GM23338 (cell line): ENCODE measurements at regions not wholly inside any gene's neighbourhood (a gene's known extent, or its start where the extent isn't known, plus 50 kb on each side); places are given as distances from the start of the nearest gene placed in this dataset.

Source experiments
- CREB1 ChIP-seq: fragments of 250-450 bp; sonication (Bioruptor Pico); IDR thresholded peaks from 2 replicates; pipeline ENCODE4 v1.5.0; 2020; ENCODE audit warnings: low read depth, mild to moderate bottlenecking, moderate library complexity
- EZH2 ChIP-seq: fragments of 200-600 bp; sonication (generic); IDR thresholded peaks from one replicate; pipeline ENCODE4 v1.8.0; 2017; ENCODE audit warnings: antibody characterized with exemption, mild to moderate bottlenecking, low read depth; ENCODE audit not compliant: unreplicated experiment
- EZH2phosphoT487 ChIP-seq: fragments of 200-600 bp; sonication (generic); IDR thresholded peaks from one replicate; pipeline ENCODE4 v1.8.1; 2018; ENCODE audit warnings: antibody characterized with exemption; ENCODE audit not compliant: unreplicated experiment
- POLR2AphosphoS5 ChIP-seq: IDR thresholded peaks from 2 replicates; pipeline ENCODE4 v1.6.1; 2016; ENCODE audit warnings: antibody characterized with exemption, low read depth
- TF ChIP-seq, protein P1 (sequence below), 2 experiments: fragments of 200-600 bp in 1 of 2; sonication (generic) in 1 of 2; conservative IDR thresholded peaks; 2 replicates each; pipeline versions ENCODE4 v1.5.1 to v1.6.1; 2016 to 2017; ENCODE audit warnings: antibody characterized with exemption in 2 of 2, low read depth in 2 of 2, mild to moderate bottlenecking in 2 of 2, moderate library complexity in 1 of 2
- TF ChIP-seq, protein P2 (sequence below): IDR thresholded peaks from one replicate; pipeline ENCODE4 v1.6.1; 2018; ENCODE audit warnings: antibody characterized with exemption; ENCODE audit not compliant: unreplicated experiment
- TF ChIP-seq, protein P3 (sequence below): IDR thresholded peaks from 2 replicates; pipeline ENCODE4 v1.6.1; 2016; ENCODE audit warnings: antibody characterized with exemption

DNA sequence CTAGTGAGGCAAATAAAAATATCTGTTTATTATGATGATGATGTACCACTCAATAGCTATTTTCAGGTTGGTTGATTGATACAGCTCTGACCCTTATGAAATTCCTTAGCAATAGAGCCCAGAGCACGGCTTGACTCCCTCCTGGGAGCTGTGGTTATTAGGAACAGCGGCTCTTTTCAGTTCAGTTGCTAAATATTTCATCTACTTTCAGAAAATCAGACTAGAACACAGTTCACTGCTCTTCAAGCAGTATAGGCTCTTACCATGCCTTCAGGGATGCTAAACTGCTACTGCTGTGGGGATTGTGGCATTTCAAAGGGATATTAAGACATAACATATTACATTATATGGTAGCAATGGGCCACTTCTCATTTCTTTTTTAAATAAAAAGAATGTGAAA, 218.8 kb downstream of the SNCA start:
- no peak for TF ChIP-seq EZH2
- TF ChIP-seq, protein P1, sequence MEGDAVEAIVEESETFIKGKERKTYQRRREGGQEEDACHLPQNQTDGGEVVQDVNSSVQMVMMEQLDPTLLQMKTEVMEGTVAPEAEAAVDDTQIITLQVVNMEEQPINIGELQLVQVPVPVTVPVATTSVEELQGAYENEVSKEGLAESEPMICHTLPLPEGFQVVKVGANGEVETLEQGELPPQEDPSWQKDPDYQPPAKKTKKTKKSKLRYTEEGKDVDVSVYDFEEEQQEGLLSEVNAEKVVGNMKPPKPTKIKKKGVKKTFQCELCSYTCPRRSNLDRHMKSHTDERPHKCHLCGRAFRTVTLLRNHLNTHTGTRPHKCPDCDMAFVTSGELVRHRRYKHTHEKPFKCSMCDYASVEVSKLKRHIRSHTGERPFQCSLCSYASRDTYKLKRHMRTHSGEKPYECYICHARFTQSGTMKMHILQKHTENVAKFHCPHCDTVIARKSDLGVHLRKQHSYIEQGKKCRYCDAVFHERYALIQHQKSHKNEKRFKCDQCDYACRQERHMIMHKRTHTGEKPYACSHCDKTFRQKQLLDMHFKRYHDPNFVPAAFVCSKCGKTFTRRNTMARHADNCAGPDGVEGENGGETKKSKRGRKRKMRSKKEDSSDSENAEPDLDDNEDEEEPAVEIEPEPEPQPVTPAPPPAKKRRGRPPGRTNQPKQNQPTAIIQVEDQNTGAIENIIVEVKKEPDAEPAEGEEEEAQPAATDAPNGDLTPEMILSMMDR (conservative IDR thresholded peaks at IDR 0.05; ENCODE audit: low read depth in 2 of 2): no peak
- no peak for TF ChIP-seq POLR2AphosphoS5
- TF ChIP-seq CREB1: no peak
- TF ChIP-seq EZH2phosphoT487: no peak
- TF ChIP-seq, protein P2, sequence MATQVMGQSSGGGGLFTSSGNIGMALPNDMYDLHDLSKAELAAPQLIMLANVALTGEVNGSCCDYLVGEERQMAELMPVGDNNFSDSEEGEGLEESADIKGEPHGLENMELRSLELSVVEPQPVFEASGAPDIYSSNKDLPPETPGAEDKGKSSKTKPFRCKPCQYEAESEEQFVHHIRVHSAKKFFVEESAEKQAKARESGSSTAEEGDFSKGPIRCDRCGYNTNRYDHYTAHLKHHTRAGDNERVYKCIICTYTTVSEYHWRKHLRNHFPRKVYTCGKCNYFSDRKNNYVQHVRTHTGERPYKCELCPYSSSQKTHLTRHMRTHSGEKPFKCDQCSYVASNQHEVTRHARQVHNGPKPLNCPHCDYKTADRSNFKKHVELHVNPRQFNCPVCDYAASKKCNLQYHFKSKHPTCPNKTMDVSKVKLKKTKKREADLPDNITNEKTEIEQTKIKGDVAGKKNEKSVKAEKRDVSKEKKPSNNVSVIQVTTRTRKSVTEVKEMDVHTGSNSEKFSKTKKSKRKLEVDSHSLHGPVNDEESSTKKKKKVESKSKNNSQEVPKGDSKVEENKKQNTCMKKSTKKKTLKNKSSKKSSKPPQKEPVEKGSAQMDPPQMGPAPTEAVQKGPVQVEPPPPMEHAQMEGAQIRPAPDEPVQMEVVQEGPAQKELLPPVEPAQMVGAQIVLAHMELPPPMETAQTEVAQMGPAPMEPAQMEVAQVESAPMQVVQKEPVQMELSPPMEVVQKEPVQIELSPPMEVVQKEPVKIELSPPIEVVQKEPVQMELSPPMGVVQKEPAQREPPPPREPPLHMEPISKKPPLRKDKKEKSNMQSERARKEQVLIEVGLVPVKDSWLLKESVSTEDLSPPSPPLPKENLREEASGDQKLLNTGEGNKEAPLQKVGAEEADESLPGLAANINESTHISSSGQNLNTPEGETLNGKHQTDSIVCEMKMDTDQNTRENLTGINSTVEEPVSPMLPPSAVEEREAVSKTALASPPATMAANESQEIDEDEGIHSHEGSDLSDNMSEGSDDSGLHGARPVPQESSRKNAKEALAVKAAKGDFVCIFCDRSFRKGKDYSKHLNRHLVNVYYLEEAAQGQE: no peak
- TF ChIP-seq, protein P3, sequence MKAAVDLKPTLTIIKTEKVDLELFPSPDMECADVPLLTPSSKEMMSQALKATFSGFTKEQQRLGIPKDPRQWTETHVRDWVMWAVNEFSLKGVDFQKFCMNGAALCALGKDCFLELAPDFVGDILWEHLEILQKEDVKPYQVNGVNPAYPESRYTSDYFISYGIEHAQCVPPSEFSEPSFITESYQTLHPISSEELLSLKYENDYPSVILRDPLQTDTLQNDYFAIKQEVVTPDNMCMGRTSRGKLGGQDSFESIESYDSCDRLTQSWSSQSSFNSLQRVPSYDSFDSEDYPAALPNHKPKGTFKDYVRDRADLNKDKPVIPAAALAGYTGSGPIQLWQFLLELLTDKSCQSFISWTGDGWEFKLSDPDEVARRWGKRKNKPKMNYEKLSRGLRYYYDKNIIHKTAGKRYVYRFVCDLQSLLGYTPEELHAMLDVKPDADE: no peak
